Stimulated activated CD8-positive, alpha-beta memory T cell treated with anti-CD3 and anti-CD28 coated beads, Interleukin-15, amount 100 ng/mL, for 4 hours (primary cell): ENCODE measurements at regions not wholly inside any gene's neighbourhood (a gene's known extent, or its start where the extent isn't known, plus 50 kb on each side); places are given as distances from the start of the nearest gene placed in this dataset.

Experiments used
- DNase-seq, 2 donors: peaks; one replicate each; pipeline ENCODE4 v3.0.0-alpha.2; 2020; ENCODE audit warnings: low read depth in 2 of 2

DNA sequence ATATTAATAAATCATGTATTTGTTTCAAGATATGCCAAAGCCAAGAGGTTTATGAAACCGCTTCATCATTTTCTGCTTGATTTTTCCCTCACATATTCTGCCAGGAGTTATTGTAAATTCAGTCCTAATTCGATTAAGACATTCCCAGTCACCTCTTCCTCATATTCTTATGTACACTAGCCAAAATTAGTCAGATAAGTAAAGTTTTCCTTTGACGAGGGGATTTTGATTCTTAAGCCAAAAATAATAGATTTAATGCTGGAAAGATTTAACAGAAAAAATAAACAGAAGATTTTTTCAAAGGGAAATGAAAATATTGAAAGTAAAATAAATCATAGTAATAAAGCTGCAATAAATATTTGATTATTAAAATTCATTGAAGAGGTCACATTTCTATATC lies 51.0 kb upstream of the VEGFC start:
- no peak for DNase-seq

GRCh38 chr4:176844448-176844847 lies 51.7 kb upstream of the VEGFC start:
- DNase-seq = no peak

- DNase-seq = no peak
Observed at GRCh38 chr4:176845636-176846035, 52.9 kb upstream of the VEGFC start.

DNA sequence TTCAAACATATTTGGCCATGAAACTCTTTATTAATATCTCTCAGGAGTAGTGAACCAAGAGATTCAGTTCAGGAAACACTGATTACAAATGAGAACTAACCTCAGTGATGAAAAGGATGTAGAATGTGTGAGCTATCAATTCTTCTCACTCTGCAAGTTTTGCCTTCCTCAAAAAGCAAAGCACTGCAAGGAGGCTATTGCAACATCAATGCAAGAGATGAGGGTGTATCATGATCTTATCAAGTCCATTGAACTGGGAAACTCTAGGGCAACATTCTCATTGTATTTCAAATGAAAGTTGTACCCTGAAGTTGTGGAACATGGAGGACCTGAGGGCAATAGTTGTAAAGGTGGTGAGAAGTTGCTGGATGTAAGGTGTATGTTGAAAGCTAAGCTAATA lies 56.4 kb upstream of the VEGFC start:
- no peak for DNase-seq

DNA sequence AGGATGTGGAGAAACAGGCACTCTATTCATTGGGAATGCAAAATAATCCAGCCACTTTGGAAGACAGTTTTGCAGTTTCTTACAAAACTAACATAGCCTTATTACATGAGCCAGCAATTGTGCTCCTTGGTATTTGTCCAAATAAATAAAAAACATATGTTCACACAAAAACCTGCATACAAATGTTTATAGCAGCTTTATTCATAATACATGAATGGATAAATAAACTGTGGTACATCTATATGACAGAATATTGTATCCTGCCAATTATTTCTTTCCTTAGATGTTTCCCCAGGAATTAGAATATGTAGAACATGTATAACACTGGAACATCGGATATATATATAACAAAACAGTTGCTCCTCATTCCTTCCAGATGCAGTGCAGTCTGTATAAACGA lies 57.7 kb upstream of the VEGFC start:
- no peak for DNase-seq

- no peak for DNase-seq
Observed at GRCh38 chr4:176856421-176856820, 63.7 kb upstream of the VEGFC start.

DNA sequence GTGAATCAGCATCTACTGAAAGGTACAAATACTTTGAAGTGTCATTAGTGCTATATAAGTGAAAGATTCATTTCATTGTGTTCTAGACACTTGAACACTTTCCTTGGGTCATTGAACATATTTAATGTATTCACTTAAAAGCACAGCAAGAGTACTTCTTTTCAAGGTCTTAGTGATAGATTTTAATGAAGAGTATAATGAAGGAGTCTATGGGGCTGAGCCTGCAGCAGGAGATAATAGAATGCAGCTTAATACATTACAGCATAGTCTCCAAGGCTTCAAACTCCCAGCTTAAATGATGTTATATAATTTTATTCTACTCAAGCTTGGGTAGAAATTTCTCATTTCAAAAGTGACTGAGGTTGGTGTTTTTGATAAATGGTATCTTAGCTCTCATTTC lies 66.1 kb upstream of the VEGFC start:
- no peak for DNase-seq

GRCh38 chr4:176864238-176864637 lies 71.5 kb upstream of the VEGFC start:
- no peak for DNase-seq

DNA sequence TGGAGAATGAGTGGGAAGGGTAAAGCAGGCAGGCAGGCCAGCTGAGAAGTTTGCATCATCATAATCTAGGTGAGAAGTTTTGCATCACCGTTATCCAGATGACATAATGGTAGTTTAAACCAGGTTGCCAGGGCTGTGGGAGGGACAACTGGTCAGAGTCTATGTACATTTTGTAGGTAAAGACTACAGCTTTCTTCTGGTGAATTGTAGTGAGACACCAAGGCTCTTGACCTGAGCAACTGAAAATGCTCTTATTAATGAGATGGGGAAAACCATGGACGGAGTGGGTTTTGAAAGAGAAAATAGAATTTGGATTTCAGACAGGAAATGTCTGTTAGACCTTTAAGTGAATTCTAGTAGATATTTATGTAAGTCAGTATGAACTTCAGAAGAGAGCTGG lies 76.0 kb upstream of the VEGFC start:
- no peak for DNase-seq

DNA sequence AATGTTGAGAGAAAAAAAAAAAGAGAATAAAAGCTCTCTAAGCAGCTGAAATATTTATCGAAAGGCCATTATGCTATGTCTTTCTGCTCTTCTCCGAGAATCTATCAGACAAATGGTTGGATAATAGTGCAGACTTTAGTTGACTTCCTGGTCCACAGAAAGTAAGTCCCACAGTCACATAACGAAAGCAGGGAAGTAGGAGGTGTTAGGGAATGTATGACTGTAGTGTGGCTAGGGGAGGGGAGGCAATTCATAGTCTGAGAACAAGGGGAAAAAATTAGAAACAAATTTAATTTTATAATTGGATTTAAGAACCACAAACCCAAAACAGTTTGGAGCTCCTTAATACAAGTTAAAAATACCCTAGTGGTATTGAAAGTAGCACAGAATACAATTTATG lies 79.7 kb upstream of the VEGFC start:
- DNase-seq = no peak

DNA sequence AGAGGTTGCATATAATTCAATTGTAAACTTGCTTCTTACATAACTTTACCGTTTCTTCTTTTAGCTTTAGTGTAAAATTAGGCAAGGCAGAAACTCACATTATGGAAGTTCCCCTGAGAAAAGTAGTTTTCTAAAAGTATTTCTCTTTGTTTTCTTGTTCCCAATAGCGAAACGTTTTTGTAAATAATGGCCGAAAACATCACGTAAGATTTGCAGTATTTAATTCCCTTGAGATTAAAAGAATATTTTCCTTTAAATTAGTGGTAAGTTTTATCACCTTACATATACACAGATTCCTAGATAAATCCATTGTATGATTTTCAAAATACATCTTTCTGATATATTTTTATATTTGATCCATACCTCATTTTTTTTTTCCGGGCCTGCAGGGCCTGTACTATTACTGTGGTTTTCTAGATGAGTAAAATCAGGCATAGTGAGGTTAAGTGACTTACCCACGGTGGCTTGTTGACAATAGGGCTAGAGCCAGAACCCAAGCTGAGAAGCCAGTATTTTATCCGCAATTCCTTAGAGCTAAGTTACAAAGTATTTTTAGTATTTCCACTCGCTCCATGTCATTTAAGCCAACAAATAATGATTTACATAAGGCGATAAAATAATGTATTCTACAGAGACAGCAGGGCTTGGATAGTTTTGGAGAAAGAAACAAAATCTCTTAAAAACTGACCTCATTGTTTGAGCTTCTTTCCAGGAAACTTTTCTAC lies 82.2 kb upstream of the VEGFC start:
- no peak for DNase-seq

- DNase-seq = no peak
Observed at GRCh38 chr4:176875446-176875930, 82.8 kb upstream of the VEGFC start.

DNA sequence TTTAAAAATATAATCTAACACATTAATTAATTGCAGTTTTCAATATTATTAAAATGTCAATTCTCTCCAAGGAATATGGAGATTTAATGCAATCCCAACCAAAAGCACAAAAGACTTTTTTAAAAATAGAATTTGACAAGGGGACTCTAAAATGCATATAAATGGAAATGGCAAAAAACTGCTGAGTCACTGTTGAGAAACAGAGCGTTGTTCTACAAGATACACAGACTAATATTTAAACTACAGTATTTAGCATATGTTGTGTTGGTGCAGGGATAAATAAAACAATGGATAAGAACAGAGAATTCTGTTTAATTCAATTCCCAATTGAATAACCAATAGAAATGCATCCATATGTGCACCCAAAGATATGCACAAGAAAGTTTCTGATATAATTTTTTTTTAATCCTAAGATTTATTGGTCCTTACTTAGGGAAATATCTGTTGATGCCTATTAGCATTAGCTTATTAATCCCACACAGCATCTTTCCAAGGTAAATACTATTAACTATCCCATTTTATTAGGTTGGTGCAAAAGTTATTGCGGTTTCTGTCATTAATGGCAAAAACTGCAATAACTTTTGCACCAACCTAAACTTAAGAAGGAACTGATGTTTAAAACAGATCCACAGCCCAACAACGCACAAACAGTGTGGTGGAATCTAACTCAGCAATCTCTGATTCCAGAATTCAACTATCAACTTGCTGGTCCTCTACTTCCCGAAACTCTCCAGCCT lies 86.8 kb upstream of the VEGFC start:
- DNase-seq = no peak

GRCh38 chr4:176882206-176882605 lies 89.5 kb upstream of the VEGFC start:
- DNase-seq = no peak

DNA sequence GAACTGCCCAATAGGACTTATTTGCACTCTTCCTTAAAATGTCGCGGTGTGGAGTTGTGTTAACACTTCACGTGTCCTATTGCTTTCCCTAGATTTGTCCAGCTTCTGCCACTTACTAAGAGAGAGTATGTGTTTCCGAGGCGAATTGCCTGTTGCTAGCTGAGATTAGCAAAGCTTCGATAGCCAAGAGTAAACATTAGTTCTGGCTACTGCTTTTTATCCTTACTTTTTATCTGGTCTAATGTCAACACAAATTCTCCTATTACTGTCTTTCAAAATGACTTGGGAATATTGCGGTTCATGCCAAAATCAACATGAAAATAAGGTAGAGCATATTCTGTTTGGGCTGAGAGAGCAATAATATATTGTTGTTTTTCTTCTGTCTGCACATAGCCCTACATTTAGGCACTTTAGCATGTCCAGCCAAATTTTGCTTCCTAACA lies 90.4 kb upstream of the VEGFC start:
- no peak for DNase-seq

- no peak for DNase-seq
Observed at GRCh38 chr4:176883681-176884418, 91.1 kb upstream of the VEGFC start.

- DNase-seq = no peak
Observed at GRCh38 chr4:176885224-176885623, 92.5 kb upstream of the VEGFC start.

GRCh38 chr4:176886135-176886534 lies 93.4 kb upstream of the VEGFC start:
- no peak for DNase-seq

- DNase-seq = no peak
Observed at GRCh38 chr4:176889776-176890175, 97.1 kb upstream of the VEGFC start.

GRCh38 chr4:176894498-176894897 lies 101.8 kb upstream of the VEGFC start:
- no peak for DNase-seq

DNA sequence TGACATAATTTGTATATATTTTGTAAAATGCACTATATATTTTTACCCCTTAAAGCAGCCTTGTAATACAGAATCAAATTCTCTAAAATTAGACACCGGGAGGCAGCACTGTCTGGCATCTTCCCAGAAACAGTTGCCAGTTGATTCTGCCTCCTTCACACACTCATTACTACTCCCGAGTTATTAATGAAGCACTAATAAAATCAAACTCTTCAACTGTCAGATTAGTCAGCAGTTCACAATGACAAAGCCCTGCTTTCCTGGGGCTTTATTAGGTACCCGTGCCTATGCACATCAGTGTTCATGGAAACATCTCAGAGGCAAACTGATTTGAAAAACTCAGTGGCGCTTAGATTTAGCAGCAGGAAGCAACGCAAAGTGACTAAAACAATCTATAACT lies 103.5 kb upstream of the VEGFC start:
- DNase-seq = no peak

DNA sequence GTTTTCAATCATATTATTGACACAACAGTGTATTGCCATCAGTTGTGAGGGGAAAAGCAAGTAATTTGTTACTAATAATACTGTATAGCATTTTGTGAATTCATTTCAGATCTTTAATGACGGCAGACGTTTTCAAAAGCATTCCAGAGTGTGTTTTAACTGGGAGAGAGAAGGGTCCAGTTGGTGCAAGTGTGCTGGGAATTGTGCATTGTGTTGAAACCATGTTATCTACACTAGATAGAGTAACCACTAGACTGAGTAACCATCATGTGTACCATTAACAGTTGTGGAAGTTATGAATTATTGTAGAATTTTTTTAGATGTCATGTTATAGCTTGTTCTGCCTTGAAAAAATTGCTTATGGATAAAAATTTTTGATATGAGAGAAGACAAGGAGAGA lies 104.5 kb upstream of the VEGFC start:
- no peak for DNase-seq

GRCh38 chr4:176898791-176899190 lies 106.1 kb upstream of the VEGFC start:
- DNase-seq = no peak
